Mesendoderm (in vitro differentiated cells): ENCODE measurements at regions not wholly inside any gene's neighbourhood (a gene's known extent, or its start where the extent isn't known, plus 50 kb on each side); places are given as distances from the start of the nearest gene placed in this dataset.
A peak's percentile ranks its signal among the peaks of the same experiment; 100 is the strongest.

ENCODE experiments used
- DNase-seq: peaks from one replicate; pipeline ENCODE4 v3.0.0; 2013
- H2AK5ac ChIP-seq: 2 replicates; pipeline ENCODE4 v1.6.1; 2013; ENCODE audit warnings: low read length, inconsistent platforms
- H2BK120ac ChIP-seq: 2 replicates; pipeline ENCODE4 v1.6.1; 2013; ENCODE audit warnings: low read depth, mild to moderate bottlenecking, low read length, moderate library complexity, mixed read lengths
- H2BK15ac ChIP-seq: replicated peaks from 2 replicates; pipeline ENCODE4 v1.6.1; 2013; ENCODE audit warnings: low read depth, mild to moderate bottlenecking, moderate library complexity
- H2BK5ac ChIP-seq: 2 replicates; pipeline ENCODE4 v1.6.1; 2013; ENCODE audit warnings: low read length, inconsistent platforms
- H3K18ac ChIP-seq: 2 replicates; pipeline ENCODE4 v1.6.1; 2013; ENCODE audit warnings: mild to moderate bottlenecking, low read length, mixed read lengths
- H3K23ac ChIP-seq: one replicate; pipeline ENCODE4 v1.6.1; 2013; ENCODE audit warnings: low read length
- H3K27ac ChIP-seq: 2 replicates; pipeline ENCODE4 v1.5.1; 2013; ENCODE audit warnings: low read depth, mild to moderate bottlenecking, inconsistent platforms, low read length, moderate library complexity
- H3K27me3 ChIP-seq: 2 replicates; pipeline ENCODE4 v1.6.1; 2013; ENCODE audit warnings: low read length, control low read depth, mild to moderate bottlenecking, inconsistent platforms; ENCODE audit not compliant: insufficient read depth, poor library complexity
- H3K36me3 ChIP-seq: 2 replicates; pipeline ENCODE4 v1.6.1; 2013; ENCODE audit warnings: low read length, inconsistent platforms; ENCODE audit not compliant: control insufficient read depth, insufficient read depth
- H3K4ac ChIP-seq: one replicate; pipeline ENCODE4 v1.6.1; 2013; ENCODE audit warnings: low read depth, mild to moderate bottlenecking, low read length, moderate library complexity
- H3K4me1 ChIP-seq: 2 replicates; pipeline ENCODE4 v1.6.1; 2013; ENCODE audit warnings: low read depth, low read length, inconsistent platforms; ENCODE audit not compliant: control insufficient read depth
- H3K4me2 ChIP-seq: 2 replicates; pipeline ENCODE4 v1.6.1; 2013; ENCODE audit warnings: low read length
- H3K4me3 ChIP-seq: 2 replicates; pipeline ENCODE4 v1.5.1; 2013; ENCODE audit warnings: mild to moderate bottlenecking, low read length
- H3K56ac ChIP-seq: one replicate; pipeline ENCODE4 v1.6.1; 2013; ENCODE audit warnings: low read length
- H3K79me1 ChIP-seq: 2 replicates; pipeline ENCODE4 v1.6.1; 2013; ENCODE audit warnings: low read length, inconsistent platforms
- H3K79me2 ChIP-seq: 2 replicates; pipeline ENCODE4 v1.6.1; 2013; ENCODE audit warnings: mild to moderate bottlenecking, low read length; ENCODE audit not compliant: control insufficient read depth, insufficient read depth
- H3K9ac ChIP-seq: 2 replicates; pipeline ENCODE4 v1.6.1; 2013; ENCODE audit warnings: low read length, inconsistent platforms
- H4K5ac ChIP-seq: one replicate; pipeline ENCODE4 v1.6.1; 2013; ENCODE audit warnings: low read length
- H4K8ac ChIP-seq: one replicate; pipeline ENCODE4 v1.6.1; 2013; ENCODE audit warnings: low read depth, mild to moderate bottlenecking, control low read depth, low read length, moderate library complexity
- WGBS: extraction: QIAGEN DNeasy Blood & Tissue Kit; methylation state at CpG from one replicate; pipeline ENCODE4 v1.1.7; 2013; ENCODE audit warnings: low lambda C conversion rate, missing lambda C conversion rate; ENCODE audit not compliant: insufficient coverage; ENCODE audit errors: extremely low coverage; 5-methylcytosine and 5-hydroxymethylcytosine counted together

- Histone ChIP-seq H3K36me3 (no peaks in the 10 kb centered on the region), H2BK15ac (no peak overlapping the region), H4K5ac (no peak overlapping the region), H3K56ac (no peak overlapping the region), H3K4me1 (peaks cover 7% of the 10 kb centered on the region), H3K27ac (no peak overlapping the region), H3K18ac (no peak overlapping the region), H3K9ac (no peak overlapping the region), H3K4ac (no peak overlapping the region), H4K8ac (no peak overlapping the region), H3K23ac (no peak overlapping the region), H3K4me3 (no peak overlapping the region), H3K27me3 (no peaks in the 10 kb centered on the region), H3K79me1 (no peaks in the 10 kb centered on the region), H3K4me2 (no peak overlapping the region), H2BK120ac (no peak overlapping the region), H2AK5ac (no peak overlapping the region), H2BK5ac (no peak overlapping the region), H3K79me2 (no peaks in the 10 kb centered on the region)
- DNase-seq: peak; percentile 82
- no CpG with 5 or more reads among the region's 4 CpGs for WGBS
Measured at GRCh38 chr16:9526791-9527190, 435.3 kb downstream of the HAPSTR1 start.

GRCh38 chr16:9527976-9528375 is 436.5 kb downstream of the HAPSTR1 start:
- H3K4me2 ChIP-seq: no peak overlapping the region
- DNase-seq: peak; percentile 90
- H2BK15ac ChIP-seq: no peak overlapping the region
- H3K9ac ChIP-seq: no peak overlapping the region
- H3K79me1 ChIP-seq: no peaks in the 10 kb centered on the region
- no CpG with 5 or more reads among the region's 2 CpGs for WGBS
- H3K18ac ChIP-seq: no peak overlapping the region
- H3K27me3 ChIP-seq: no peaks in the 10 kb centered on the region
- no peak overlapping the region for H4K8ac ChIP-seq
- no peak overlapping the region for H2BK5ac ChIP-seq
- no peak overlapping the region for H3K23ac ChIP-seq
- peaks cover 5% of the 10 kb centered on the region for H3K4me1 ChIP-seq
- H2BK120ac ChIP-seq: no peak overlapping the region
- H4K5ac ChIP-seq: no peak overlapping the region
- no peak overlapping the region for H3K4me3 ChIP-seq
- H2AK5ac ChIP-seq: no peak overlapping the region
- H3K36me3 ChIP-seq: no peaks in the 10 kb centered on the region
- no peaks in the 10 kb centered on the region for H3K79me2 ChIP-seq
- H3K4ac ChIP-seq: no peak overlapping the region
- H3K27ac ChIP-seq: no peak overlapping the region
- no peak overlapping the region for H3K56ac ChIP-seq

GRCh38 chr16:9528511-9529079 is 437.2 kb downstream of the HAPSTR1 start:
- WGBS: no CpG with 5 or more reads among the region's 9 CpGs
- Histone ChIP-seq H3K79me2 (no peaks in the 10 kb centered on the region), H2BK5ac (no peak overlapping the region), H3K23ac (no peak overlapping the region), H3K18ac (no peak overlapping the region), H2AK5ac (no peak overlapping the region), H3K9ac (no peak overlapping the region), H3K36me3 (no peaks in the 10 kb centered on the region), H4K8ac (no peak overlapping the region), H3K4me3 (no peak overlapping the region), H2BK120ac (no peak overlapping the region), H3K27me3 (no peaks in the 10 kb centered on the region), H3K56ac (no peak overlapping the region), H3K4ac (no peak overlapping the region), H4K5ac (no peak overlapping the region), H2BK15ac (no peak overlapping the region), H3K79me1 (no peaks in the 10 kb centered on the region), H3K27ac (no peak overlapping the region), H3K4me1 (peaks cover 2% of the 10 kb centered on the region), H3K4me2 (no peak overlapping the region)
- DNase-seq: no peak

DNA sequence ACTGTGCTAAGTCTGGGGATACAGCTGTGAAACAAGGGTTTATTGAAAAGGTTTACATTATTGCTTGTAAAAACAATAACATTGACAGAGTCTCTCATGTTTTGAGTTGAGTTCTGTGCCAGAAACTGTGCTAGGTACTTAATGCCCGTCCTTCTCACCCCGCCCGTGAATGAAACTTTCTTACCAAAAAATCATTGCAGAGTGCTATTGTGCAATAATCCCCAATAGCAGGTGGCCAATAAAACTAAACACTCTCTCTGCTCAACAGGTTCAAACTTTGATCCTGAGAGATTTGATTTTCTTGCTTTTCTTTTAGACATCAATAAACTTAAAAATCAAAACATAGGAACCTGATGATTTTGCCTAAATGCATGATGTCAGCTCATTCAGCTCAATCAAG is 441.6 kb downstream of the HAPSTR1 start:
- Histone ChIP-seq H3K79me1 (no peaks in the 10 kb centered on the region), H3K27ac (no peak overlapping the region), H3K9ac (no peak overlapping the region), H3K18ac (no peak overlapping the region), H3K27me3 (no peaks in the 10 kb centered on the region), H2AK5ac (no peak overlapping the region), H3K36me3 (no peaks in the 10 kb centered on the region), H2BK120ac (no peak overlapping the region), H4K8ac (no peak overlapping the region), H3K79me2 (no peaks in the 10 kb centered on the region), H3K4me2 (no peak overlapping the region), H3K23ac (no peak overlapping the region), H2BK15ac (no peak overlapping the region), H4K5ac (no peak overlapping the region), H3K56ac (no peak overlapping the region), H3K4me1 (no peaks in the 10 kb centered on the region), H3K4ac (no peak overlapping the region), H2BK5ac (no peak overlapping the region), H3K4me3 (no peak overlapping the region)
- no peak for DNase-seq
- no CpG with 5 or more reads among the region's 3 CpGs for WGBS

DNA sequence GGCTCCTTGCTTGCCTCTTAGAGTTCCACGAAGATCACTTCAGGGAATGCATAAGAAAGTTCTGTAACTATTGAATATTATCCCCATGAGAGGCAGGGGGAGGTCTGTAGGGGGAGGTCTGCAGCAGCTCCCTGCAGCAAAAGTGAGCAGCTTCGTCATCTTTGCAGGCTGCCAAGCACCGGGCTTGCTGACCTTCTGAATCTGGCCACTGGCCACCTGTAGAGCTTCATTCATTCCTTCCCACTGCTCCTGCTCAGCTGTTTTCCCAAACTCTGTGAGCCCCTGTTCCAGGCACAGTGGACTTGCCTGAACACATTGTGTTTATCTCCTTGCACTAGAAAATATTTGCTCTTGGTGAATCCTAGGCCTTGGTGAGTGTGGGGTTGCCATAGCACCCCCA is 443.3 kb downstream of the HAPSTR1 start:
- no peaks in the 10 kb centered on the region for H3K36me3 ChIP-seq
- no peak overlapping the region for H2BK5ac ChIP-seq
- no peak overlapping the region for H3K18ac ChIP-seq
- H3K4ac ChIP-seq: no peak overlapping the region
- no peaks in the 10 kb centered on the region for H3K27me3 ChIP-seq
- H3K79me2 ChIP-seq: no peaks in the 10 kb centered on the region
- H2AK5ac ChIP-seq: no peak overlapping the region
- no peaks in the 10 kb centered on the region for H3K4me1 ChIP-seq
- no peak overlapping the region for H3K56ac ChIP-seq
- H3K23ac ChIP-seq: no peak overlapping the region
- DNase-seq: no peak
- WGBS: no CpG with 5 or more reads among the region's 3 CpGs
- no peak overlapping the region for H2BK15ac ChIP-seq
- H3K27ac ChIP-seq: no peak overlapping the region
- no peak overlapping the region for H3K4me3 ChIP-seq
- no peak overlapping the region for H4K8ac ChIP-seq
- no peak overlapping the region for H4K5ac ChIP-seq
- no peak overlapping the region for H2BK120ac ChIP-seq
- no peak overlapping the region for H3K9ac ChIP-seq
- no peaks in the 10 kb centered on the region for H3K79me1 ChIP-seq
- H3K4me2 ChIP-seq: no peak overlapping the region

- H3K79me2 ChIP-seq: no peaks in the 10 kb centered on the region
- H3K4me2 ChIP-seq: no peak overlapping the region
- no peak overlapping the region for H2BK120ac ChIP-seq
Measured at GRCh38 chr16:9536905-9537304, 445.5 kb downstream of the HAPSTR1 start.

More at GRCh38 chr16:9536905-9537304, 445.5 kb downstream of the HAPSTR1 start:
- H3K27ac ChIP-seq: no peak overlapping the region
- no peak overlapping the region for H2BK5ac ChIP-seq
- H3K4me1 ChIP-seq: no peaks in the 10 kb centered on the region
- H2BK15ac ChIP-seq: no peak overlapping the region
- H3K18ac ChIP-seq: no peak overlapping the region
- no peak overlapping the region for H4K5ac ChIP-seq
- H3K56ac ChIP-seq: no peak overlapping the region
- no peak overlapping the region for H3K4me3 ChIP-seq
- no peak overlapping the region for H2AK5ac ChIP-seq
- H3K79me1 ChIP-seq: no peaks in the 10 kb centered on the region
- no peak for DNase-seq
- H3K4ac ChIP-seq: no peak overlapping the region
- no peaks in the 10 kb centered on the region for H3K36me3 ChIP-seq
- no peak overlapping the region for H4K8ac ChIP-seq
- no CpG with 5 or more reads among the region's 3 CpGs for WGBS
- no peaks in the 10 kb centered on the region for H3K27me3 ChIP-seq
- H3K23ac ChIP-seq: no peak overlapping the region
- H3K9ac ChIP-seq: no peak overlapping the region
